ENCODE measurements at regions not wholly inside any gene's neighbourhood (a gene's known extent, or its start where the extent isn't known, plus 50 kb on each side); places are given as distances from the start of the nearest gene placed in this dataset.

- no peak for DNase-seq
Observed at GRCh38 chr2:234304950-234305349, 191.9 kb downstream of the ARL4C start.

- DNase-seq = no peak
Observed at GRCh38 chr2:234302664-234302991, 194.3 kb downstream of the ARL4C start.

- no peak for DNase-seq
Observed at GRCh38 chr2:234300932-234301823, 195.7 kb downstream of the ARL4C start.

GRCh38 chr2:234300391-234300925, 196.4 kb downstream of the ARL4C start:
- no peak for DNase-seq

- DNase-seq = no peak
Observed at GRCh38 chr2:234298918-234299317, 198.0 kb downstream of the ARL4C start.

- DNase-seq = no peak
Observed at GRCh38 chr2:234296991-234297390, 199.9 kb downstream of the ARL4C start.

- DNase-seq = no peak
Observed at GRCh38 chr2:234293973-234294372, 202.9 kb downstream of the ARL4C start.

GRCh38 chr2:234292962-234293243, 204.0 kb downstream of the ARL4C start:
- DNase-seq = no peak

GRCh38 chr2:234292205-234292961, 204.5 kb downstream of the ARL4C start:
- DNase-seq = no peak

GRCh38 chr2:234291765-234292204, 205.1 kb downstream of the ARL4C start:
- DNase-seq = peak; percentile 30

- DNase-seq = no peak
Observed at GRCh38 chr2:234290671-234291070, 206.2 kb downstream of the ARL4C start.

- DNase-seq = no peak
Observed at GRCh38 chr2:234289834-234290590, 206.9 kb downstream of the ARL4C start.

- peak; percentile 74 for DNase-seq
Observed at GRCh38 chr2:234288974-234289455, 207.9 kb downstream of the ARL4C start.

- DNase-seq = no peak
Observed at GRCh38 chr2:234287650-234288049, 209.2 kb downstream of the ARL4C start.

- DNase-seq = no peak
Observed at GRCh38 chr2:234286956-234287355, 209.9 kb downstream of the ARL4C start.

- DNase-seq = no peak
Observed at GRCh38 chr2:234286118-234286598, 210.7 kb downstream of the ARL4C start.

GRCh38 chr2:234285541-234285940, 211.3 kb downstream of the ARL4C start:
- no peak for DNase-seq

GRCh38 chr2:234279637-234280036, 217.2 kb downstream of the ARL4C start:
- no peak for DNase-seq

- DNase-seq = no peak
Observed at GRCh38 chr2:234278556-234279255, 218.2 kb downstream of the ARL4C start.

GRCh38 chr2:234275515-234275914, 221.4 kb downstream of the ARL4C start:
- peak; percentile 52 for DNase-seq

- DNase-seq = no peak
Observed at GRCh38 chr2:234273887-234274584, 222.8 kb downstream of the ARL4C start.

Data from NCI-H2107 (cell line).